Epithelial cell of prostate (primary cell): ENCODE measurements at regions not wholly inside any gene's neighbourhood (a gene's known extent, or its start where the extent isn't known, plus 50 kb on each side); places are given as distances from the start of the nearest gene placed in this dataset.
"Not testable (repeated sequence)": the region's sequence is repeated elsewhere in the genome, so short reads cannot be mapped to it uniquely, and the experiment has no call there.

Experiments
- DNase-seq: peaks from one replicate; pipeline ENCODE4 v3.0.0-alpha.2; 2011; ENCODE audit warnings: low read depth, low spot score
- H3K27ac ChIP-seq: fragments of 450-650 bp; 2 replicates; pipeline ENCODE4 v1.5.1; 2017; ENCODE audit warnings: mild to moderate bottlenecking

DNA sequence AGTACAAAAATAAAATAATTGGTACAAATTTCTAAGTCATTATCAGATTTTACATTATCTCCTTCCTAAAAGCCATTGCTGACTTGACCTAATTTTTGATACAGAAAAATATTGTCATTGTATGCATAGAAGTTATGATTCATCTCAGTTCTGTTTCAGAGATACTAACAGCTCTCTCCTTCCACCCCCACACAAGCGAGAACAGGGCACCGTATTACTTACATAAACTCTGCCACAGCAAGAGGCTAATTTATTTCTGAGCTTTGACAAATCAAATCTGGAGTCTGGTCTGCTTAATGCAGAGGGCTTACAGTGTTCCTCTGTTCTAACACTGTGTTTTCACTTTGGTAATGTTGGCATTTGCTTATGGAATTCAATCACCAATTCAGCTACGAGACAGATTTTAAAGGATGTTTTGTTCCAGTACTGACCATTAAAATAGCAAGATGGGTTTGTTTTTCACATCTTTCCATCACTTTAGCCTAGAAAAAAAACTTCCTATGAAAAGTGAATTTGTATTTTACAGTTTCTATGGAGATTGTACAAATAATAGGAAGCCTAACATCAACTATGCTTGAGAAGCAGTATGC is 181.8 kb downstream of the USP46 start:
- H3K27ac ChIP-seq, result no peak overlapping the region
- DNase-seq, result no peak

DNA sequence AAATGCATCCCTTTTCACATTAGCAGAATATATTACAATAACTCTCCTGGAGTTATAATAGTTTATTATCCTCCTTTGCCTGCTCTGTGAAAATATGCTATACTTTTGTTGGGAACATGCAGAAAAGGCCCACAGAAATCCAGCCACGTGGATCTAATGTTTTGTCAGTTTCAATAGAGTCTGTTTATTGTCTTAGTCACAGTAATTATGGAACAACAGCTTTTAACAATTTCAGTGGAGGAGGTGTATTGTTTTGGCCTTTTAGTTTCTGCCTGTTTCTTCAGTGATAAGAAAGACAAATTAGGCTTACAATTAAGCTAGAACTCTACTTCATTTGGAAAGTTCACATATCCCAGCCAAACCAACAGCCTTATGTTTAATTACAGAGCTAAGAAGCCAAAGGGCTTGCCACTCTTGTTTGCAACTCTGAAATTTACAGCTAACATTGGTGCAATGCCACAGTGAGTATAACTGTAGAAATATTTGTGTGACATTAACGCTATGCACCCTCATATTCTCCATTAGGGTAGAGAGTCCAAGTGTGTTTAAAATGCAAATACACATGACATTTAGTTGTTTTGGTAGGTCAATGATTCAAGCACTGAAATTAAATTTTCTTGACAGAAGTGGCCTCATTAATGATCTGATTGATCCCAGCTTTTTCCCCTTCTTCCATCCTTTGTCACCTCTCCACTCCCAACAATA is 175.8 kb downstream of the USP46 start:
- no peak for DNase-seq
- H3K27ac ChIP-seq, result no peak overlapping the region

GRCh38 chr4:52507774-52508173 is 151.3 kb downstream of the USP46 start:
- DNase-seq, result no peak
- H3K27ac ChIP-seq, result no peak overlapping the region

GRCh38 chr4:52510939-52511565 is 148.0 kb downstream of the USP46 start:
- DNase-seq, result no peak
- no peak overlapping the region for H3K27ac ChIP-seq

GRCh38 chr4:52511825-52512224 is 147.3 kb downstream of the USP46 start:
- no peak for DNase-seq
- no peak overlapping the region for H3K27ac ChIP-seq

- no peak for DNase-seq
- no peak overlapping the region for H3K27ac ChIP-seq
These were observed 146.8 kb downstream of the USP46 start for GRCh38 chr4:52512291-52512690.

GRCh38 chr4:52522093-52522492 is 137.0 kb downstream of the USP46 start:
- not testable (repeated sequence) for H3K27ac ChIP-seq, DNase-seq

GRCh38 chr4:52529983-52530382 is 129.1 kb downstream of the USP46 start:
- no peak for DNase-seq
- H3K27ac ChIP-seq, result no peak overlapping the region

- no peak for DNase-seq
- H3K27ac ChIP-seq, result no peak overlapping the region
These were observed 123.3 kb downstream of the USP46 start for GRCh38 chr4:52535793-52536192.
